VCaP (cell line): ENCODE measurements at regions not wholly inside any gene's neighbourhood (a gene's known extent, or its start where the extent isn't known, plus 50 kb on each side); places are given as distances from the start of the nearest gene placed in this dataset.

ENCODE experiments used
- H3K27ac ChIP-seq: fragments of 450-650 bp; 2 replicates; pipeline ENCODE4 v1.5.1; 2017
- CTCF ChIP-seq: fragments of 450-650 bp; conservative IDR thresholded peaks from 2 replicates; pipeline ENCODE4 v1.5.1; 2017; ENCODE audit warnings: mild to moderate bottlenecking, moderate library complexity

GRCh38 chr2:200042944-200043343 lies 87.6 kb downstream of the MAIP1 start:
- no peak overlapping the region for H3K27ac ChIP-seq
- no peak for TF ChIP-seq CTCF

GRCh38 chr2:200044453-200044852 lies 89.1 kb downstream of the MAIP1 start:
- no peak overlapping the region for H3K27ac ChIP-seq
- no peak for TF ChIP-seq CTCF

GRCh38 chr2:200048421-200048820 lies 93.0 kb downstream of the MAIP1 start:
- H3K27ac ChIP-seq = no peak overlapping the region

GRCh38 chr2:200049086-200049485 lies 93.7 kb downstream of the MAIP1 start:
- TF ChIP-seq CTCF = no peak
- peak overlapping the region; percentile 90 for H3K27ac ChIP-seq

More at GRCh38 chr2:200048421-200048820, 93.0 kb downstream of the MAIP1 start:
- no peak for TF ChIP-seq CTCF

- peak overlapping the region; percentile 90 for H3K27ac ChIP-seq
- no peak for TF ChIP-seq CTCF
Observed at GRCh38 chr2:200050921-200051610, 95.7 kb downstream of the MAIP1 start.

- no peak for TF ChIP-seq CTCF
- peak overlapping the region; percentile 90 for H3K27ac ChIP-seq
Observed at GRCh38 chr2:200051611-200051945, 96.2 kb downstream of the MAIP1 start.

- TF ChIP-seq CTCF = no peak
- H3K27ac ChIP-seq = peak overlapping the region; percentile 90
Observed at GRCh38 chr2:200052627-200053026, 97.2 kb downstream of the MAIP1 start.
